WTC11 (cell line): ENCODE measurements at regions not wholly inside any gene's neighbourhood (a gene's known extent, or its start where the extent isn't known, plus 50 kb on each side); places are given as distances from the start of the nearest gene placed in this dataset.

Source experiments
- ATAC-seq: fragments of 200-7000 bp; cut with Tn5 transposase; 2 replicates; pipeline ENCODE4 v1.10.0; 2021; ENCODE audit warnings: mild to moderate bottlenecking, moderate library complexity
- CTCF ChIA-PET: fragments of 300-600 bp; sonication (Branson Sonifier 250); formaldehyde crosslinking; loops from one replicate; lab custom pipeline; 2021; ENCODE audit warnings: antibody characterized with exemption; lab: Charles Lee
- POLR2A ChIA-PET: fragments of 350-600 bp; sonication (Branson Sonifier 250); formaldehyde crosslinking; loops from one replicate; lab custom pipeline; 2021; ENCODE audit warnings: antibody characterized with exemption; lab: Charles Lee
- DNase-seq: peaks from one replicate; pipeline ENCODE4 v3.0.0; 2021; ENCODE audit warnings: low spot score
- H3K27ac Mint-ChIP-seq: 2 replicates; pipeline ENCODE4 v1.8.0; 2021; ENCODE audit warnings: mixed read lengths
- H3K27me3 Mint-ChIP-seq: 2 replicates; pipeline ENCODE4 v1.8.0; 2021; ENCODE audit warnings: low read depth, mild to moderate bottlenecking, moderate library complexity, mixed read lengths
- H3K36me3 Mint-ChIP-seq: 2 replicates; pipeline ENCODE4 v1.8.0; 2021; ENCODE audit warnings: mixed read lengths
- H3K4me1 Mint-ChIP-seq: 2 replicates; pipeline ENCODE4 v1.8.0; 2022; ENCODE audit warnings: mixed read lengths
- H3K4me3 Mint-ChIP-seq: 2 replicates; pipeline ENCODE4 v1.8.0; 2021; ENCODE audit warnings: mild to moderate bottlenecking, moderate library complexity, mixed read lengths
- H3K9me3 Mint-ChIP-seq: 2 replicates; pipeline ENCODE4 v1.8.0; 2021; ENCODE audit warnings: mixed read lengths
- ETV6 ChIP-seq: sonication (generic); formaldehyde crosslinking; IDR thresholded peaks from 2 replicates; pipeline ENCODE4 v1.8.1; 2022; ENCODE audit warnings: mild to moderate bottlenecking, missing genetic modification reagents
- FOXJ3 ChIP-seq: sonication (generic); formaldehyde crosslinking; IDR thresholded peaks from 2 replicates; pipeline ENCODE4 v1.9.0; 2021; ENCODE audit warnings: missing genetic modification reagents, mild to moderate bottlenecking, borderline replicate concordance
- GTF2I ChIP-seq: fragments of 250-450 bp; sonication (Bioruptor Pico); conservative IDR thresholded peaks from 2 replicates; pipeline ENCODE4 v1.4.0; 2021; ENCODE audit warnings: mild to moderate bottlenecking
- HMGXB4 ChIP-seq: sonication (generic); formaldehyde crosslinking; IDR thresholded peaks from 2 replicates; pipeline ENCODE4 v1.8.1; 2023; ENCODE audit warnings: mild to moderate bottlenecking, moderate library complexity, missing genetic modification reagents
- JAZF1 ChIP-seq: fragments of 250-450 bp; sonication (Bioruptor Pico); IDR thresholded peaks from 2 replicates; pipeline ENCODE4 v1.9.0; 2021; ENCODE audit warnings: moderate library complexity, mild to moderate bottlenecking, inconsistent platforms
- MXD4 ChIP-seq: fragments of 250-450 bp; sonication (Bioruptor Pico); IDR thresholded peaks from 2 replicates; pipeline ENCODE4 v1.8.0; 2021; ENCODE audit warnings: mild to moderate bottlenecking, moderate library complexity, borderline replicate concordance
- NFATC4 ChIP-seq: fragments of 250-450 bp; sonication (Bioruptor Pico); IDR thresholded peaks from 2 replicates; pipeline ENCODE4 v1.9.0; 2021; ENCODE audit warnings: mild to moderate bottlenecking
- NR1H2 ChIP-seq: sonication (generic); formaldehyde crosslinking; IDR thresholded peaks from 2 replicates; pipeline ENCODE4 v1.9.0; 2021; ENCODE audit warnings: mild to moderate bottlenecking, moderate library complexity, missing genetic modification reagents
- RORB ChIP-seq: fragments of 250-450 bp; sonication (Bioruptor Pico); IDR thresholded peaks from 2 replicates; pipeline ENCODE4 v1.9.0; 2021; ENCODE audit warnings: mild to moderate bottlenecking
- SOX15 ChIP-seq: fragments of 250-450 bp; sonication (Bioruptor Pico); IDR thresholded peaks from 2 replicates; pipeline ENCODE4 v1.9.0; 2021; ENCODE audit warnings: mild to moderate bottlenecking
- SP1 ChIP-seq: sonication (generic); formaldehyde crosslinking; conservative IDR thresholded peaks from 2 replicates; pipeline ENCODE4 v1.8.1; 2022; ENCODE audit warnings: missing genetic modification reagents
- TEAD1 ChIP-seq: sonication (generic); formaldehyde crosslinking; IDR thresholded peaks from 2 replicates; pipeline ENCODE4 v1.8.0; 2022; ENCODE audit warnings: mild to moderate bottlenecking, missing genetic modification reagents
- ZNF219 ChIP-seq: sonication (generic); formaldehyde crosslinking; IDR thresholded peaks from 2 replicates; pipeline ENCODE4 v1.8.0; 2023; ENCODE audit warnings: missing genetic modification reagents, mild to moderate bottlenecking, borderline replicate concordance
- ZNF317 ChIP-seq: sonication (generic); formaldehyde crosslinking; IDR thresholded peaks from 2 replicates; pipeline ENCODE4 v1.8.1; 2023; ENCODE audit warnings: low read depth, mild to moderate bottlenecking, moderate library complexity, missing genetic modification reagents, borderline replicate concordance
- ZNF396 ChIP-seq: fragments of 250-450 bp; sonication (Bioruptor Pico); IDR thresholded peaks from 2 replicates; pipeline ENCODE4 v1.8.0; 2021; ENCODE audit warnings: mild to moderate bottlenecking, moderate library complexity, borderline replicate concordance
- ZNF416 ChIP-seq: fragments of 250-450 bp; sonication (Bioruptor Pico); IDR thresholded peaks from 2 replicates; pipeline ENCODE4 v1.9.0; 2021; ENCODE audit warnings: mild to moderate bottlenecking, inconsistent platforms
- TF ChIP-seq, protein P1 (sequence below): sonication (generic); formaldehyde crosslinking; IDR thresholded peaks from 2 replicates; pipeline ENCODE4 v1.8.1; 2022; ENCODE audit warnings: low read depth, missing genetic modification reagents, borderline replicate concordance
- TF ChIP-seq, protein P2 (sequence below): fragments of 250-450 bp; sonication (Bioruptor Pico); IDR thresholded peaks from 2 replicates; pipeline ENCODE4 v1.9.0; 2021; ENCODE audit warnings: mild to moderate bottlenecking, borderline replicate concordance
- TF ChIP-seq, protein P3 (sequence below): fragments of 250-450 bp; sonication (Bioruptor Pico); IDR thresholded peaks from 2 replicates; pipeline ENCODE4 v1.9.0; 2021; ENCODE audit warnings: moderate library complexity, mild to moderate bottlenecking, inconsistent platforms, borderline replicate concordance
- TF ChIP-seq, protein P4 (sequence below): sonication (generic); formaldehyde crosslinking; IDR thresholded peaks from 2 replicates; pipeline ENCODE4 v1.8.1; 2023; ENCODE audit warnings: mild to moderate bottlenecking, missing genetic modification reagents

DNA sequence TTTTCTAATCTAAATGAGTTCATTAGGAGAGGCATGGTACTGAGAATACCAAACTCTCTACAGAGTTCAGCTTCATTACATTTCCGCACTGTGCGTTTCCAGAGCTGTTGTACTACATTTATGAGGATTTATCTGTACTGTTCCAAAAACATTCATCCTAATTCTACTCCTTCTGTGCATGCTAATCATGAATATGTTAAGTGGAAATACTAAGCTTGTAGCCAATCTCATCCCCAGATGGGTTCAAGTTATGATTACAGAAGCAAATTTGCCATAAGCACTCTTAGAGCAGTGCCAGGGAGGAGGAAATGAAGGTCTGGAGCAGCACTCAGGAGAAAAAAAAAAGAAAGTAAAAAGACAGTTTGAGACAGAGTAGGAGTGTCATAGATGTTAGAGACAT is 544.3 kb downstream of the GBE1 start:
- Mint-ChIP-seq H3K4me1 (no peaks in the 10 kb centered on the region), H3K9me3 (no peaks in the 10 kb centered on the region)
- POLR2A ChIA-PET = no interaction called here
- TF ChIP-seq NR1H2 (CRISPR knock-in tag) (no peak), JAZF1 (CRISPR knock-in tag) (no peak), GTF2I (CRISPR knock-in tag) (no peak), ZNF219 (CRISPR knock-in tag) (no peak), FOXJ3 (CRISPR knock-in tag) (no peak), ZNF416 (no peak), NFATC4 (no peak), SP1 (CRISPR knock-in tag) (no peak), ZNF317 (CRISPR knock-in tag) (no peak), HMGXB4 (CRISPR knock-in tag) (no peak), RORB (CRISPR knock-in tag) (no peak), TEAD1 (CRISPR knock-in tag) (no peak), SOX15 (CRISPR knock-in tag) (no peak), MXD4 (no peak), ETV6 (no peak)
- TF ChIP-seq, protein P1, sequence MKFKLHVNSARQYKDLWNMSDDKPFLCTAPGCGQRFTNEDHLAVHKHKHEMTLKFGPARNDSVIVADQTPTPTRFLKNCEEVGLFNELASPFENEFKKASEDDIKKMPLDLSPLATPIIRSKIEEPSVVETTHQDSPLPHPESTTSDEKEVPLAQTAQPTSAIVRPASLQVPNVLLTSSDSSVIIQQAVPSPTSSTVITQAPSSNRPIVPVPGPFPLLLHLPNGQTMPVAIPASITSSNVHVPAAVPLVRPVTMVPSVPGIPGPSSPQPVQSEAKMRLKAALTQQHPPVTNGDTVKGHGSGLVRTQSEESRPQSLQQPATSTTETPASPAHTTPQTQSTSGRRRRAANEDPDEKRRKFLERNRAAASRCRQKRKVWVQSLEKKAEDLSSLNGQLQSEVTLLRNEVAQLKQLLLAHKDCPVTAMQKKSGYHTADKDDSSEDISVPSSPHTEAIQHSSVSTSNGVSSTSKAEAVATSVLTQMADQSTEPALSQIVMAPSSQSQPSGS (CRISPR knock-in tag) = no peak
- TF ChIP-seq, protein P2, sequence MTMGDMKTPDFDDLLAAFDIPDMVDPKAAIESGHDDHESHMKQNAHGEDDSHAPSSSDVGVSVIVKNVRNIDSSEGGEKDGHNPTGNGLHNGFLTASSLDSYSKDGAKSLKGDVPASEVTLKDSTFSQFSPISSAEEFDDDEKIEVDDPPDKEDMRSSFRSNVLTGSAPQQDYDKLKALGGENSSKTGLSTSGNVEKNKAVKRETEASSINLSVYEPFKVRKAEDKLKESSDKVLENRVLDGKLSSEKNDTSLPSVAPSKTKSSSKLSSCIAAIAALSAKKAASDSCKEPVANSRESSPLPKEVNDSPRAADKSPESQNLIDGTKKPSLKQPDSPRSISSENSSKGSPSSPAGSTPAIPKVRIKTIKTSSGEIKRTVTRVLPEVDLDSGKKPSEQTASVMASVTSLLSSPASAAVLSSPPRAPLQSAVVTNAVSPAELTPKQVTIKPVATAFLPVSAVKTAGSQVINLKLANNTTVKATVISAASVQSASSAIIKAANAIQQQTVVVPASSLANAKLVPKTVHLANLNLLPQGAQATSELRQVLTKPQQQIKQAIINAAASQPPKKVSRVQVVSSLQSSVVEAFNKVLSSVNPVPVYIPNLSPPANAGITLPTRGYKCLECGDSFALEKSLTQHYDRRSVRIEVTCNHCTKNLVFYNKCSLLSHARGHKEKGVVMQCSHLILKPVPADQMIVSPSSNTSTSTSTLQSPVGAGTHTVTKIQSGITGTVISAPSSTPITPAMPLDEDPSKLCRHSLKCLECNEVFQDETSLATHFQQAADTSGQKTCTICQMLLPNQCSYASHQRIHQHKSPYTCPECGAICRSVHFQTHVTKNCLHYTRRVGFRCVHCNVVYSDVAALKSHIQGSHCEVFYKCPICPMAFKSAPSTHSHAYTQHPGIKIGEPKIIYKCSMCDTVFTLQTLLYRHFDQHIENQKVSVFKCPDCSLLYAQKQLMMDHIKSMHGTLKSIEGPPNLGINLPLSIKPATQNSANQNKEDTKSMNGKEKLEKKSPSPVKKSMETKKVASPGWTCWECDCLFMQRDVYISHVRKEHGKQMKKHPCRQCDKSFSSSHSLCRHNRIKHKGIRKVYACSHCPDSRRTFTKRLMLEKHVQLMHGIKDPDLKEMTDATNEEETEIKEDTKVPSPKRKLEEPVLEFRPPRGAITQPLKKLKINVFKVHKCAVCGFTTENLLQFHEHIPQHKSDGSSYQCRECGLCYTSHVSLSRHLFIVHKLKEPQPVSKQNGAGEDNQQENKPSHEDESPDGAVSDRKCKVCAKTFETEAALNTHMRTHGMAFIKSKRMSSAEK (CRISPR knock-in tag) = no peak
- TF ChIP-seq, protein P3, sequence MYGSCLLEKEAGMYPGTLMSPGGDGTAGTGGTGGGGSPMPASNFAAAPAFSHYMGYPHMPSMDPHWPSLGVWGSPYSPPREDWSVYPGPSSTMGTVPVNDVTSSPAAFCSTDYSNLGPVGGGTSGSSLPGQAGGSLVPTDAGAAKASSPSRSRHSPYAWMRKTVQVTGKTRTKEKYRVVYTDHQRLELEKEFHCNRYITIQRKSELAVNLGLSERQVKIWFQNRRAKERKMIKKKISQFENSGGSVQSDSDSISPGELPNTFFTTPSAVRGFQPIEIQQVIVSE (CRISPR knock-in tag) = no peak
- TF ChIP-seq, all 79 proteins: peak for 0
- ATAC-seq (no peak), DNase-seq (no peak)
- CTCF ChIA-PET = no interaction called here
- Mint-ChIP-seq H3K27me3 (no peaks in the 10 kb centered on the region), H3K27ac (no peak overlapping the region), H3K36me3 (no peaks in the 10 kb centered on the region), H3K4me3 (no peak overlapping the region)

DNA sequence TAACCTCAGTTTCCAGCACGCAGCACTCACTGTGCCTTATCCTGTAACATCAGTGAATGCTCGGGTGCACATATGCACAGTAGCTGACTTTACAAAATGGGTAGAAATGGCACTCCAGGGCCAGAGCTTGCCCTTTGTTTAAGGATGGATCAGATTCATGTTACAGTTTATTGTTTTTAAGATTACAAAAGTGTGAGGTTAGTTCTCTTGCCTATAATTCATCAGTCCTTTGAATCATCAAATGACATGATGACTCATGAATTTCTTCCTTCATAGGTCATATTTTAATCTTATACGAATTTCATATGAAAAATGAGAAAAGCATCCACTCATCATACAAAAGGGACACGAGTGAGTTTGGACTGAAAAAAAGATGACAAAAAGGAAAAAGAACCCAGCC is 545.3 kb downstream of the GBE1 start:
- H3K9me3 Mint-ChIP-seq = no peaks in the 10 kb centered on the region
- no peak overlapping the region for H3K4me3 Mint-ChIP-seq
- ATAC-seq = no peak
- DNase-seq = no peak
- H3K36me3 Mint-ChIP-seq = no peaks in the 10 kb centered on the region
- H3K27ac Mint-ChIP-seq = no peak overlapping the region
- no peaks in the 10 kb centered on the region for H3K27me3 Mint-ChIP-seq
- no peak for TF ChIP-seq ZNF396 (CRISPR knock-in tag)
- TF ChIP-seq, protein P2 (CRISPR knock-in tag) = no peak
- TF ChIP-seq, protein P4, sequence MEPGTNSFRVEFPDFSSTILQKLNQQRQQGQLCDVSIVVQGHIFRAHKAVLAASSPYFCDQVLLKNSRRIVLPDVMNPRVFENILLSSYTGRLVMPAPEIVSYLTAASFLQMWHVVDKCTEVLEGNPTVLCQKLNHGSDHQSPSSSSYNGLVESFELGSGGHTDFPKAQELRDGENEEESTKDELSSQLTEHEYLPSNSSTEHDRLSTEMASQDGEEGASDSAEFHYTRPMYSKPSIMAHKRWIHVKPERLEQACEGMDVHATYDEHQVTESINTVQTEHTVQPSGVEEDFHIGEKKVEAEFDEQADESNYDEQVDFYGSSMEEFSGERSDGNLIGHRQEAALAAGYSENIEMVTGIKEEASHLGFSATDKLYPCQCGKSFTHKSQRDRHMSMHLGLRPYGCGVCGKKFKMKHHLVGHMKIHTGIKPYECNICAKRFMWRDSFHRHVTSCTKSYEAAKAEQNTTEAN (CRISPR knock-in tag) = no peak
- POLR2A ChIA-PET = no interaction called here
- CTCF ChIA-PET = interaction anchor here (0.6 kb wide), 1 partner anchor 431 kb away, joined by 3 read pairs; no protein-coding TSS in a partner anchor
- no peaks in the 10 kb centered on the region for H3K4me1 Mint-ChIP-seq
